H9 (cell line): ENCODE measurements at regions not wholly inside any gene's neighbourhood (a gene's known extent, or its start where the extent isn't known, plus 50 kb on each side); places are given as distances from the start of the nearest gene placed in this dataset.

ENCODE experiments used
- DNase-seq: peaks from one replicate; pipeline ENCODE4 v3.0.0-alpha.2; 2017
- H2AFZ ChIP-seq: one replicate; pipeline ENCODE4 v1.6.1; 2013; ENCODE audit warnings: mild to moderate bottlenecking, low read length, control low read depth, moderate library complexity
- H2AK5ac ChIP-seq: 2 replicates; pipeline ENCODE4 v1.6.1; 2013; ENCODE audit warnings: low read length, control low read depth, mixed read lengths; ENCODE audit not compliant: insufficient read length
- H2BK120ac ChIP-seq: one replicate; pipeline ENCODE4 v1.6.1; 2013; ENCODE audit warnings: low read depth, mild to moderate bottlenecking, low read length, control low read depth, inconsistent platforms; ENCODE audit not compliant: poor library complexity, severe bottlenecking
- H2BK12ac ChIP-seq: 2 replicates; pipeline ENCODE4 v1.6.1; 2013; ENCODE audit warnings: low read length, control low read depth, mixed read lengths, low read depth; ENCODE audit not compliant: insufficient read length
- H2BK15ac ChIP-seq: 2 replicates; pipeline ENCODE4 v1.6.1; 2013; ENCODE audit warnings: low read depth, low read length, control low read depth
- H2BK20ac ChIP-seq: one replicate; pipeline ENCODE4 v1.6.1; 2013; ENCODE audit warnings: low read depth, mild to moderate bottlenecking, low read length, control low read depth, inconsistent platforms; ENCODE audit not compliant: poor library complexity, severe bottlenecking
- H2BK5ac ChIP-seq: 2 replicates; pipeline ENCODE4 v1.6.1; 2013; ENCODE audit warnings: low read length, control low read depth, mixed read lengths; ENCODE audit not compliant: insufficient read length
- H3K14ac ChIP-seq: 2 replicates; pipeline ENCODE4 v1.6.1; 2013; ENCODE audit warnings: low read length, control low read depth; ENCODE audit not compliant: insufficient read depth
- H3K18ac ChIP-seq: 2 replicates; pipeline ENCODE4 v1.6.1; 2013; ENCODE audit warnings: low read depth, mild to moderate bottlenecking, mixed read lengths, low read length, control low read depth; ENCODE audit not compliant: insufficient read length
- H3K23ac ChIP-seq: 2 replicates; pipeline ENCODE4 v1.6.1; 2013; ENCODE audit warnings: low read length, control low read depth, mixed read lengths, low read depth; ENCODE audit not compliant: insufficient read length
- H3K23me2 ChIP-seq: 2 replicates; pipeline ENCODE4 v1.6.1; 2013; ENCODE audit warnings: low read depth, mild to moderate bottlenecking, mixed read lengths, low read length, control low read depth; ENCODE audit not compliant: insufficient read length, poor library complexity, severe bottlenecking
- H3K27ac ChIP-seq: 2 replicates; pipeline ENCODE4 v1.5.1; 2013; ENCODE audit warnings: low read length, control low read depth, mixed read lengths, low read depth; ENCODE audit not compliant: insufficient read length
- H3K27me3 ChIP-seq: 2 replicates; pipeline ENCODE4 v1.6.1; 2013; ENCODE audit warnings: low read length, control low read depth, inconsistent platforms; ENCODE audit not compliant: insufficient read depth
- H3K4ac ChIP-seq: 2 replicates; pipeline ENCODE4 v1.6.1; 2013; ENCODE audit warnings: low read depth, mild to moderate bottlenecking, control low read depth, inconsistent platforms, low read length, moderate library complexity
- H3K4me1 ChIP-seq: 2 replicates; pipeline ENCODE4 v1.6.1; 2013; ENCODE audit warnings: low read length, control low read depth, inconsistent platforms; ENCODE audit not compliant: insufficient read depth
- H3K4me2 ChIP-seq: 2 replicates; pipeline ENCODE4 v1.6.1; 2013; ENCODE audit warnings: low read length, control low read depth, mixed read lengths; ENCODE audit not compliant: insufficient read length, insufficient read depth
- H3K56ac ChIP-seq: 2 replicates; pipeline ENCODE4 v1.6.1; 2013; ENCODE audit warnings: low read depth, mild to moderate bottlenecking, mixed read lengths, low read length, control low read depth; ENCODE audit not compliant: insufficient read length
- H3K79me1 ChIP-seq: 2 replicates; pipeline ENCODE4 v1.6.1; 2013; ENCODE audit warnings: low read depth, mild to moderate bottlenecking, moderate library complexity, low read length, control low read depth, inconsistent platforms; ENCODE audit not compliant: insufficient read depth, poor library complexity, severe bottlenecking
- H3K79me2 ChIP-seq: 2 replicates; pipeline ENCODE4 v1.6.1; 2013; ENCODE audit warnings: low read length, control low read depth, inconsistent platforms; ENCODE audit not compliant: insufficient read depth
- H3K9ac ChIP-seq: 2 replicates; pipeline ENCODE4 v1.6.1; 2013; ENCODE audit warnings: low read length, control low read depth, mixed read lengths; ENCODE audit not compliant: insufficient read length; ENCODE audit errors: extremely low read depth
- H3K9me3 ChIP-seq: one replicate; pipeline ENCODE4 v1.6.1; 2013; ENCODE audit warnings: low read depth, low read length, inconsistent platforms; ENCODE audit not compliant: control insufficient read depth
- H3T11ph ChIP-seq: one replicate; pipeline ENCODE4 v1.6.1; 2013; ENCODE audit warnings: mild to moderate bottlenecking, low read length, control low read depth, inconsistent platforms
- H4K20me1 ChIP-seq: one replicate; pipeline ENCODE4 v1.6.1; 2013; ENCODE audit not compliant: control insufficient read depth, insufficient read length, insufficient read depth
- H4K5ac ChIP-seq: 2 replicates; pipeline ENCODE4 v1.6.1; 2013; ENCODE audit warnings: low read depth, mild to moderate bottlenecking, mixed read lengths, low read length, control low read depth; ENCODE audit not compliant: insufficient read length
- H4K8ac ChIP-seq: replicated peaks from 2 replicates; pipeline ENCODE4 v1.6.1; 2013; ENCODE audit warnings: low read length, control low read depth, mixed read lengths, low read depth; ENCODE audit not compliant: insufficient read length
- H4K91ac ChIP-seq: 2 replicates; pipeline ENCODE4 v1.6.1; 2013; ENCODE audit warnings: low read depth, mild to moderate bottlenecking, moderate library complexity, mixed read lengths, low read length, control low read depth; ENCODE audit not compliant: insufficient read length
- H3K27ac Mint-ChIP-seq, 3 experiments: 2 replicates in 2 of 3; 3 replicates in 1 of 3; pipeline ENCODE4 v1.8.0; 2020 to 2021; ENCODE audit warnings: mixed read lengths in 3 of 3, mild to moderate bottlenecking in 1 of 3, moderate library complexity in 1 of 3
- H3K27me3 Mint-ChIP-seq: 2 replicates; pipeline ENCODE4 v1.8.0; 2021; ENCODE audit warnings: low read depth, mild to moderate bottlenecking, moderate library complexity, mixed read lengths
- H3K36me3 Mint-ChIP-seq, 3 experiments: 2 replicates in 2 of 3; 3 replicates in 1 of 3; pipeline ENCODE4 v1.8.0; 2020 to 2021; ENCODE audit warnings: low read depth in 3 of 3, mixed read lengths in 3 of 3; ENCODE audit not compliant: insufficient read depth in 1 of 3
- H3K4me1 Mint-ChIP-seq, 2 experiments: 2 replicates each; pipeline ENCODE4 v1.8.0; 2020; ENCODE audit warnings: mixed read lengths in 2 of 2
- H3K4me3 Mint-ChIP-seq, 2 experiments: 2 replicates in 1 of 2; 3 replicates in 1 of 2; pipeline ENCODE4 v1.8.0; 2020 to 2021; ENCODE audit warnings: mild to moderate bottlenecking in 2 of 2, mixed read lengths in 2 of 2, moderate library complexity in 1 of 2
- H3K9me3 Mint-ChIP-seq, 2 experiments: 2 replicates in 1 of 2; 3 replicates in 1 of 2; pipeline ENCODE4 v1.8.0; 2020; ENCODE audit warnings: mild to moderate bottlenecking in 2 of 2, mixed read lengths in 2 of 2, moderate library complexity in 1 of 2
- CTCF ChIP-seq: fragments of 200-600 bp; sonication (generic); conservative IDR thresholded peaks from 3 replicates; pipeline ENCODE4 v1.8.0; 2021; ENCODE audit warnings: antibody characterized with exemption, mild to moderate bottlenecking
- WGBS: extraction: QIAGEN DNeasy Blood & Tissue Kit; methylation state at CpG from one replicate; pipeline ENCODE4 v1.1.7; 2013; ENCODE audit warnings: missing lambda C conversion rate, low lambda C conversion rate, mixed read lengths; ENCODE audit not compliant: insufficient read length; ENCODE audit errors: extremely low coverage; 5-methylcytosine and 5-hydroxymethylcytosine counted together

GRCh38 chr17:45577571-45578279 lies 87.2 kb upstream of the PLEKHM1 start:
- Histone ChIP-seq H4K91ac (no peak overlapping the region), H3K23me2 (no peaks in the 10 kb centered on the region), H3K4me2 (no peak overlapping the region), H3K56ac (no peak overlapping the region), H3K27me3 (no peaks in the 10 kb centered on the region), H4K20me1 (no peaks in the 10 kb centered on the region), H2AFZ (no peak overlapping the region), H3K79me1 (peaks cover 23% of the 10 kb centered on the region), H3K79me2 (peaks cover 42% of the 10 kb centered on the region; the same call in 1 of the 2 replicates), H4K5ac (no peak overlapping the region), H3K23ac (no peak overlapping the region), H3K9me3 (no peaks in the 10 kb centered on the region), H3K27ac (no peak overlapping the region), H2AK5ac (no peak overlapping the region), H2BK120ac (no peak overlapping the region), H3K4me1 (peaks cover 5% of the 10 kb centered on the region; the same call in 1 of the 2 replicates), H3K14ac (no peak overlapping the region), H3K9ac (no peak overlapping the region), H3T11ph (no peak overlapping the region), H2BK5ac (no peak overlapping the region), H3K18ac (no peak overlapping the region), H2BK20ac (no peak overlapping the region), H3K4ac (no peak overlapping the region), H4K8ac (no peak overlapping the region), H2BK15ac (no peak overlapping the region), H2BK12ac (no peak overlapping the region)
- Mint-ChIP-seq H3K9me3 (no peaks in the 10 kb centered on the region), H3K4me1 (peaks cover 33 to 37% of the 10 kb centered on the region in 2 experiments), H3K27me3 (no peaks in the 10 kb centered on the region), H3K36me3 (peaks cover 10 to 35% (median 26%) of the 10 kb centered on the region in 3 experiments; a peak in 6 of 7 replicates), H3K4me3 (no peak overlapping the region), H3K27ac (no peak overlapping the region; a peak in 1 of 7 replicates)
- no peak for DNase-seq
- WGBS = no CpG with 5 or more reads among the region's 6 CpGs
- no peak for TF ChIP-seq CTCF
